HG03354 (cell line): ENCODE measurements at regions not wholly inside any gene's neighbourhood (a gene's known extent, or its start where the extent isn't known, plus 50 kb on each side); places are given as distances from the start of the nearest gene placed in this dataset.

Experiments
- ATAC-seq: cut with Tn5 transposase; IDR thresholded peaks from one replicate; pipeline ENCODE4 v1.9.1; 2021; ENCODE audit warnings: mild to moderate bottlenecking; ENCODE audit not compliant: unreplicated experiment, poor library complexity, severe bottlenecking

GRCh38 chr15:62989366-62990055, 53.0 kb upstream of the TPM1 start:
- no peak for ATAC-seq

- no peak for ATAC-seq
Measured at GRCh38 chr15:62991698-62992097, 50.8 kb upstream of the TPM1 start.

GRCh38 chr15:62992302-62992701, 50.2 kb upstream of the TPM1 start:
- ATAC-seq, result no peak
